ENCODE measurements at regions not wholly inside any gene's neighbourhood (a gene's known extent, or its start where the extent isn't known, plus 50 kb on each side); places are given as distances from the start of the nearest gene placed in this dataset.

- TF ChIP-seq CTCF (IDR thresholded peaks at IDR 0.05) (no peak), POLR2A (IDR thresholded peaks at IDR 0.05) (no peak)
Observed at GRCh38 chr17:5931616-5932015, 138.6 kb upstream of the WSCD1 start.
